HEK293T (cell line): ENCODE measurements at regions not wholly inside any gene's neighbourhood (a gene's known extent, or its start where the extent isn't known, plus 50 kb on each side); places are given as distances from the start of the nearest gene placed in this dataset.

Experiments used
- ARNT ChIP-seq: fragments of 450-650 bp; IDR thresholded peaks from 2 replicates; pipeline ENCODE4 v1.6.1; 2017; ENCODE audit warnings: mild to moderate bottlenecking
- ELF4 ChIP-seq: fragments of 450-650 bp; IDR thresholded peaks from 2 replicates; pipeline ENCODE4 v1.6.1; 2017; ENCODE audit warnings: antibody characterized with exemption
- FOXM1 ChIP-seq: fragments of 450-650 bp; IDR thresholded peaks from 2 replicates; pipeline ENCODE4 v1.6.1; 2017; ENCODE audit warnings: mild to moderate bottlenecking, borderline replicate concordance
- SP1 ChIP-seq: fragments of 450-650 bp; IDR thresholded peaks from 2 replicates; pipeline ENCODE4 v1.6.1; 2017
- TARDBP ChIP-seq: fragments of 450-650 bp; IDR thresholded peaks from 2 replicates; pipeline ENCODE4 v1.6.1; 2016
- ZNF384 ChIP-seq: fragments of 450-650 bp; IDR thresholded peaks from 2 replicates; pipeline ENCODE4 v1.6.1; 2016

DNA sequence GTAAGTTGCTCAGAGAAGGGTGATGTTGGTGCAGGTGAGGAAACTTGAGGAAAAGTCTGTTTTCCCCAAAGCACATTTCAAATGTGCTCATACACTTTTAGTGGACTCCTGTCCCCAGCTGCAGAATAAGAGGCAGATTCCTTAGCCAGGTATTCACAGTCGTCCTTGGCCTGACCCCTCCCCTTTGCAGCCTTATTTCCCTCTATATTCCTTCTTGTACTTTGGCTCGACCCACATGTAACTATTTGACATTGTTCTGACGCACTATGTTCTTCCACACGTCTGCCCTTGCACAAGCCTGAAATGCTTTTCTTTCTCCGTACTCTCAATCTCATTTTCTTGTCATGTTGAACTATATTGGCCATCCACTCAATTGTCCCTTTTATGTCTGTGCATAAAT lies 498.4 kb upstream of the USP24 start:
- no peak for TF ChIP-seq ZNF384
- no peak for TF ChIP-seq FOXM1
- TF ChIP-seq ARNT, result no peak
- TF ChIP-seq ELF4, result no peak
- TF ChIP-seq TARDBP, result no peak
- TF ChIP-seq SP1, result no peak
